ENCODE measurements at regions not wholly inside any gene's neighbourhood (a gene's known extent, or its start where the extent isn't known, plus 50 kb on each side); places are given as distances from the start of the nearest gene placed in this dataset.

DNA sequence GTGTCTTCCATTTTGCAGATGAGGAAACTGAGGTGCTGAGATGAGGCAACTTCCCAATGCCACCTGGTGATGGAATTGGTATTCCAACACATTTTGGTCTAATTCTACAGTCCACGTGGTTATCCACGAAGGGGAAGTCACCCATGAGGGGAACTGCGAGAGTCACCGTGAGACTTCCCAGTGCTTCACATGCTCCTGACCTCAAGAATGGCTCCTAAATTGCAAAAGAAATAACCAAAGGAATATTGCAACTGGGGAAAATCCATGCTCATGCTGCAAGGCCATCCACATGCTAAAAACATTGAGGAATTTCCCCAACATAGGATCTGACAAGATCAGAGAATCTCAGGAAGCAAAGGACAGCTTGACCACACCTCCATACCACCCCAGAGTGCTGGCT is 153.9 kb downstream of the HS3ST3B1 start:
- TF ChIP-seq, protein P1, sequence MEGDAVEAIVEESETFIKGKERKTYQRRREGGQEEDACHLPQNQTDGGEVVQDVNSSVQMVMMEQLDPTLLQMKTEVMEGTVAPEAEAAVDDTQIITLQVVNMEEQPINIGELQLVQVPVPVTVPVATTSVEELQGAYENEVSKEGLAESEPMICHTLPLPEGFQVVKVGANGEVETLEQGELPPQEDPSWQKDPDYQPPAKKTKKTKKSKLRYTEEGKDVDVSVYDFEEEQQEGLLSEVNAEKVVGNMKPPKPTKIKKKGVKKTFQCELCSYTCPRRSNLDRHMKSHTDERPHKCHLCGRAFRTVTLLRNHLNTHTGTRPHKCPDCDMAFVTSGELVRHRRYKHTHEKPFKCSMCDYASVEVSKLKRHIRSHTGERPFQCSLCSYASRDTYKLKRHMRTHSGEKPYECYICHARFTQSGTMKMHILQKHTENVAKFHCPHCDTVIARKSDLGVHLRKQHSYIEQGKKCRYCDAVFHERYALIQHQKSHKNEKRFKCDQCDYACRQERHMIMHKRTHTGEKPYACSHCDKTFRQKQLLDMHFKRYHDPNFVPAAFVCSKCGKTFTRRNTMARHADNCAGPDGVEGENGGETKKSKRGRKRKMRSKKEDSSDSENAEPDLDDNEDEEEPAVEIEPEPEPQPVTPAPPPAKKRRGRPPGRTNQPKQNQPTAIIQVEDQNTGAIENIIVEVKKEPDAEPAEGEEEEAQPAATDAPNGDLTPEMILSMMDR (IDR thresholded peaks at IDR 0.05), result no peak
- no peak for TF ChIP-seq POLR2A (IDR thresholded peaks at IDR 0.05)
